GM19193 (cell line): ENCODE measurements at regions not wholly inside any gene's neighbourhood (a gene's known extent, or its start where the extent isn't known, plus 50 kb on each side); places are given as distances from the start of the nearest gene placed in this dataset.

ENCODE experiments used
- POLR2A ChIP-seq: IDR thresholded peaks from 4 replicates; pipeline ENCODE4 v1.6.1; 2011; ENCODE audit not compliant: insufficient read depth, insufficient read length; ENCODE audit errors: extremely low read depth

- TF ChIP-seq POLR2A: no peak
These were observed 209.8 kb upstream of the FOXA2 start for GRCh38 chr20:22794200-22794599.

- TF ChIP-seq POLR2A: no peak
These were observed 211.1 kb upstream of the FOXA2 start for GRCh38 chr20:22795433-22795832.

GRCh38 chr20:22795871-22796270 lies 211.5 kb upstream of the FOXA2 start:
- TF ChIP-seq POLR2A: no peak

GRCh38 chr20:22796469-22797077 lies 212.2 kb upstream of the FOXA2 start:
- no peak for TF ChIP-seq POLR2A

GRCh38 chr20:22797103-22797502 lies 212.7 kb upstream of the FOXA2 start:
- no peak for TF ChIP-seq POLR2A

- no peak for TF ChIP-seq POLR2A
These were observed 215.3 kb upstream of the FOXA2 start for GRCh38 chr20:22799687-22800086.

GRCh38 chr20:22800129-22800528 lies 215.8 kb upstream of the FOXA2 start:
- TF ChIP-seq POLR2A: no peak

GRCh38 chr20:22801528-22801927 lies 217.2 kb upstream of the FOXA2 start:
- TF ChIP-seq POLR2A: no peak

GRCh38 chr20:22802296-22802695 lies 217.9 kb upstream of the FOXA2 start:
- TF ChIP-seq POLR2A: no peak

- no peak for TF ChIP-seq POLR2A
These were observed 220.8 kb upstream of the FOXA2 start for GRCh38 chr20:22805219-22805618.

- no peak for TF ChIP-seq POLR2A
These were observed 221.6 kb upstream of the FOXA2 start for GRCh38 chr20:22805996-22806395.

GRCh38 chr20:22807045-22807444 lies 222.7 kb upstream of the FOXA2 start:
- no peak for TF ChIP-seq POLR2A

- no peak for TF ChIP-seq POLR2A
These were observed 223.4 kb upstream of the FOXA2 start for GRCh38 chr20:22807646-22808244.

GRCh38 chr20:22808628-22809027 lies 224.3 kb upstream of the FOXA2 start:
- TF ChIP-seq POLR2A: no peak

GRCh38 chr20:22810030-22810429 lies 225.1 kb upstream of the SSTR4 start:
- no peak for TF ChIP-seq POLR2A
